Tibial nerve (tissue), 4 donors: ENCODE measurements at regions not wholly inside any gene's neighbourhood (a gene's known extent, or its start where the extent isn't known, plus 50 kb on each side); places are given as distances from the start of the nearest gene placed in this dataset.
"Not testable (repeated sequence)": the region's sequence is repeated elsewhere in the genome, so short reads cannot be mapped to it uniquely, and the experiment has no call there.

Experiments
- DNase-seq, 2 donors: peaks; one replicate each; pipeline ENCODE4 v3.0.0-alpha.2; 2019; ENCODE audit warnings: low spot score in 2 of 2
- H3K27ac ChIP-seq, 4 donors: fragments of 200-600 bp; sonication (generic) in 3 of 4; one replicate each; pipeline ENCODE4 v1.5.1; 2017 to 2019; ENCODE audit warnings: mild to moderate bottlenecking in 1 of 4
- H3K27me3 ChIP-seq, 2 donors: fragments of 200-600 bp; sonication (generic) in 1 of 2; one replicate each; pipeline versions ENCODE4 v1.5.1 to v1.6.0; 2017 to 2019
- H3K36me3 ChIP-seq, 3 donors: fragments of 200-600 bp; sonication (generic); one replicate each; pipeline ENCODE4 v1.5.1; 2018 to 2019
- H3K4me1 ChIP-seq, 4 donors: fragments of 200-600 bp; sonication (generic) in 3 of 4; one replicate each; pipeline ENCODE4 v1.5.1; 2017 to 2019
- H3K4me3 ChIP-seq, 4 donors: fragments of 200-600 bp; sonication (generic) in 3 of 4; one replicate each; pipeline ENCODE4 v1.5.1; 2017 to 2019; ENCODE audit warnings: mild to moderate bottlenecking in 1 of 4, moderate library complexity in 1 of 4
- H3K9me3 ChIP-seq, 4 donors: fragments of 200-600 bp; sonication (generic) in 3 of 4; one replicate each; pipeline ENCODE4 v1.5.1; 2017 to 2019
- CTCF ChIP-seq, 5 experiments: fragments of 200-600 bp in 3 of 5; fragments of 450-650 bp in 2 of 5; sonication (generic) in 3 of 5; IDR thresholded peaks; one replicate each; pipeline ENCODE4 v1.5.1; 2016 to 2019; ENCODE audit warnings: antibody characterized with exemption in 5 of 5, mild to moderate bottlenecking in 3 of 5, moderate library complexity in 2 of 5
- EP300 ChIP-seq, 2 donors: sonication (generic); formaldehyde crosslinking; IDR thresholded peaks; one replicate each; pipeline ENCODE4 v1.6.1; 2017; ENCODE audit warnings: antibody characterized with exemption in 2 of 2, mild to moderate bottlenecking in 1 of 2
- POLR2A ChIP-seq, 2 donors: fragments of 450-650 bp; IDR thresholded peaks; one replicate each; pipeline ENCODE4 v1.6.1; 2017; ENCODE audit warnings: antibody characterized with exemption in 2 of 2, mild to moderate bottlenecking in 2 of 2, moderate library complexity in 2 of 2
- WGBS, 2 donors: methylation state at CpG; one replicate each; pipeline ENCODE4 v1.1.5; 2018; 5-methylcytosine and 5-hydroxymethylcytosine counted together

- no peak for DNase-seq
- Histone ChIP-seq H3K4me1 (no peaks in the 10 kb centered on the region), H3K27ac (no peak overlapping the region), H3K36me3 (no peaks in the 10 kb centered on the region), H3K4me3 (no peak overlapping the region), H3K27me3 (no peaks in the 10 kb centered on the region), H3K9me3 (peaks cover 0 to 6% (median 0%) of the 10 kb centered on the region in 4 donors)
- no peak for TF ChIP-seq EP300 (IDR thresholded peaks at IDR 0.05)
- no peak for TF ChIP-seq POLR2A (IDR thresholded peaks at IDR 0.05)
- TF ChIP-seq CTCF (IDR thresholded peaks at IDR 0.05) = no peak
- 85 to 89% methylated on average over 3 of the region's 3 CpGs for WGBS, 2 donors
Measured at GRCh38 chr5:30447431-30447830, 746.1 kb upstream of the CDH6 start.

- Histone ChIP-seq H3K27ac (no peak overlapping the region), H3K4me3 (no peak overlapping the region), H3K27me3 (no peaks in the 10 kb centered on the region), H3K9me3 (peaks cover 0 to 8% (median 0%) of the 10 kb centered on the region in 4 donors), H3K36me3 (no peaks in the 10 kb centered on the region), H3K4me1 (no peaks in the 10 kb centered on the region)
- DNase-seq = no peak
- 81 to 82% methylated on average over 1 of the region's 1 CpG for WGBS, 2 donors
- TF ChIP-seq EP300 (IDR thresholded peaks at IDR 0.05) (no peak), CTCF (IDR thresholded peaks at IDR 0.05) (no peak), POLR2A (IDR thresholded peaks at IDR 0.05) (no peak)
Measured at GRCh38 chr5:30446456-30446855, 747.0 kb upstream of the CDH6 start.

GRCh38 chr5:30438785-30439184 lies 754.7 kb upstream of the CDH6 start:
- Histone ChIP-seq H3K27ac (no peak overlapping the region), H3K27me3 (no peaks in the 10 kb centered on the region), H3K4me1 (no peaks in the 10 kb centered on the region), H3K4me3 (no peak overlapping the region), H3K36me3 (no peaks in the 10 kb centered on the region), H3K9me3 (peaks cover 0 to 28% (median 0%) of the 10 kb centered on the region in 4 donors)
- DNase-seq = no peak
- no peak for TF ChIP-seq CTCF (IDR thresholded peaks at IDR 0.05)
- TF ChIP-seq EP300 (IDR thresholded peaks at IDR 0.05) = no peak
- no peak for TF ChIP-seq POLR2A (IDR thresholded peaks at IDR 0.05)
- 83 to 88% methylated on average over 1 of the region's 1 CpG for WGBS, 2 donors

- Histone ChIP-seq H3K36me3 (no peaks in the 10 kb centered on the region), H3K9me3 (peaks cover 0 to 28% (median 0%) of the 10 kb centered on the region in 4 donors), H3K27me3 (no peaks in the 10 kb centered on the region), H3K4me1 (no peaks in the 10 kb centered on the region), H3K27ac (no peak overlapping the region), H3K4me3 (no peak overlapping the region)
- no peak for TF ChIP-seq POLR2A (IDR thresholded peaks at IDR 0.05)
- TF ChIP-seq CTCF (IDR thresholded peaks at IDR 0.05) = no peak
- 69 to 72% methylated on average over 3 of the region's 3 CpGs for WGBS, 2 donors
- DNase-seq = no peak
Measured at GRCh38 chr5:30436691-30437090, 756.8 kb upstream of the CDH6 start.

GRCh38 chr5:30428866-30429407 lies 764.5 kb upstream of the CDH6 start:
- not testable (repeated sequence) for H3K4me1 ChIP-seq, H3K27me3 ChIP-seq, H3K9me3 ChIP-seq, H3K27ac ChIP-seq, H3K4me3 ChIP-seq, DNase-seq, H3K36me3 ChIP-seq
- WGBS, 2 donors = 80 to 89% methylated on average over 20 of the region's 20 CpGs

GRCh38 chr5:30414078-30414477 lies 779.4 kb upstream of the CDH6 start:
- 75 to 79% methylated on average over 2 of the region's 2 CpGs for WGBS, 2 donors
- no peaks in the 10 kb centered on the region for H3K4me1 ChIP-seq
- TF ChIP-seq CTCF (IDR thresholded peaks at IDR 0.05) (no peak), POLR2A (IDR thresholded peaks at IDR 0.05) (no peak), EP300 (IDR thresholded peaks at IDR 0.05) (no peak)
- no peak for DNase-seq
- H3K9me3 ChIP-seq = no peaks in the 10 kb centered on the region
- H3K4me3 ChIP-seq = no peak overlapping the region
- H3K36me3 ChIP-seq = no peaks in the 10 kb centered on the region
- no peak overlapping the region for H3K27ac ChIP-seq
- H3K27me3 ChIP-seq = no peaks in the 10 kb centered on the region
